Posterior cingulate gyrus (tissue), 11 donors: ENCODE measurements at regions not wholly inside any gene's neighbourhood (a gene's known extent, or its start where the extent isn't known, plus 50 kb on each side); places are given as distances from the start of the nearest gene placed in this dataset.
"Not testable (repeated sequence)": the region's sequence is repeated elsewhere in the genome, so short reads cannot be mapped to it uniquely, and the experiment has no call there.

Experiments used
- DNase-seq, 10 donors: peaks; one replicate each; pipeline versions ENCODE4 v3.0.0 to v3.0.0-alpha.2; 2020 to 2021; ENCODE audit warnings: mixed read lengths in 3 of 10
- intact Hi-C: fragments of 100-400 bp; cut with DNase I; formaldehyde crosslinking; loops from one replicate; pipeline ENCODE4 v1.15.1; 2023

GRCh38 chrX:21207080-21207479 lies 167.1 kb upstream of the CNKSR2 start:
- intact Hi-C loops = no loop called here

GRCh38 chrX:21219208-21219607 lies 155.0 kb upstream of the CNKSR2 start:
- intact Hi-C loops, DNase-seq: not testable (repeated sequence)

More at GRCh38 chrX:21207080-21207479, 167.1 kb upstream of the CNKSR2 start:
- no peak for DNase-seq

GRCh38 chrX:21225643-21226042 lies 148.6 kb upstream of the CNKSR2 start:
- intact Hi-C loops = no loop called here
- DNase-seq = no peak

GRCh38 chrX:21228974-21229373 lies 145.2 kb upstream of the CNKSR2 start:
- intact Hi-C loops, DNase-seq: not testable (repeated sequence)

- DNase-seq = no peak
- intact Hi-C loops = no loop called here
These were observed 119.1 kb upstream of the CNKSR2 start for GRCh38 chrX:21255032-21255618.

- no peak for DNase-seq
- intact Hi-C loops = no loop called here
These were observed 107.3 kb upstream of the CNKSR2 start for GRCh38 chrX:21266949-21267348.

- intact Hi-C loops = no loop called here
- DNase-seq = peak in 1 of 10 donors; percentile 72
These were observed 97.3 kb upstream of the CNKSR2 start for GRCh38 chrX:21276736-21277433.

- DNase-seq = no peak
- intact Hi-C loops = no loop called here
These were observed 85.0 kb upstream of the CNKSR2 start for GRCh38 chrX:21289232-21289631.

GRCh38 chrX:21295246-21295820 lies 78.9 kb upstream of the CNKSR2 start:
- DNase-seq = peak in 2 of 10 donors; percentile 35 to 63
- intact Hi-C loops = no loop called here

- DNase-seq = no peak
- intact Hi-C loops = no loop called here
These were observed 68.3 kb upstream of the CNKSR2 start for GRCh38 chrX:21305799-21306336.

GRCh38 chrX:21319323-21319722 lies 54.9 kb upstream of the CNKSR2 start:
- intact Hi-C loops = no loop called here
- DNase-seq = no peak
